SW 1271 (cell line): ENCODE measurements at regions not wholly inside any gene's neighbourhood (a gene's known extent, or its start where the extent isn't known, plus 50 kb on each side); places are given as distances from the start of the nearest gene placed in this dataset.
"Not testable (repeated sequence)": the region's sequence is repeated elsewhere in the genome, so short reads cannot be mapped to it uniquely, and the experiment has no call there.

Source experiments
- DNase-seq, 2 experiments: peaks; one replicate each; lab custom pipeline; 2025; lab: John Stamatoyannopoulos, UW

DNA sequence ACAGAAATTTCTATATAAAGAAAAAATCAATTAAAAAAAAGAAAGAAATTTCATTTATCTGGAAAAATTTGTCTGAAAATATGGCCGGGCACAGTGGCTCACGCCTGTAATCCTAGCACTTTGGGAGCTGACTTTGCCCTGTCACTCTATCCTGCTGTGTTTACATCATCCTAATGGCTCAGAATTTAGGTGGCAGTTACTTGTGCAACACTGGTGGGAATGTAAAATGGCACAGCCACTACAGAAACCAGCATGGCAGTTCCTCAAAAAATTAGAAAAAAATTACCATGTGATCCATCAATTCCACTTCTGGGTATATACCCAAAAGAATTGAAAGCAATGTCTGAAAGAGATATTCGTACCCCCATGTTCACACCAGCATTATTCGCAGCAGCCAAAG is 405.2 kb upstream of the AUTS2 start:
- DNase-seq = no peak

DNA sequence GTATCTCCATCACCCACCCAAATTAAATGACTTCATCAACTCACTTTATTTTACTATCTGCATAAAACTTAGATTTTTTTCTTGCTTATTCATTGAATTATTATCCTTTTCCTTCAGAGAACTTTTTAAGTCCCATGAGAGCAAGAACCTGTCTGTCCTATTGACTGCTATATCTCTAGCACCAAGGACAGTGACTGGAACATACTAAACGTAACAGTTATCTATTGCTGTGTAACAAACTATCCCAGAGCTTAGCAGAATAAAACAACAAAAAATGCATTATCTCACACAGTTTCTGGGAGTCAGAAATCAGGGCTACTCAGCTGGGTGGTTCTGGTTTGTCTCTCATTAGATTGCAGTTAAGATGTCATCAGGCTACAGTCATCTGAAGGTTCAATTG is 401.7 kb upstream of the AUTS2 start:
- DNase-seq = no peak

DNA sequence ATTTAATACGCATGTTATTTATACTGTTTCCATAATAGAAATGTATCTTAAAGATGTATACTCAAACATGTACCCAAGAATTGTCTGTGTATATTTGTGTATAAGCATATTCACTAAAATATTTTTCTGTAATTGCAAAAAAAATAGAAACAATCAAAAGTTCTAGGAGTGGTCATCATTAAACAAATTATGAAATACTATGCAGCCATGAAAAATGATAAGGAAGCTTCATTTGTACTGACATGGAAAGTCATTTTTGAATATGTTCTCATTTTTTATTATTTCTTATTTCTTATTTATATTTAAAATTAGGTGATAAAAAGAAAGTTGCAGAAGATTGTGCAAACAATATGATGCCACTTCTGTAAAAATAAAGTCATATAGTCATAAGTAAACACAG is 400.0 kb upstream of the AUTS2 start:
- DNase-seq = no peak

DNA sequence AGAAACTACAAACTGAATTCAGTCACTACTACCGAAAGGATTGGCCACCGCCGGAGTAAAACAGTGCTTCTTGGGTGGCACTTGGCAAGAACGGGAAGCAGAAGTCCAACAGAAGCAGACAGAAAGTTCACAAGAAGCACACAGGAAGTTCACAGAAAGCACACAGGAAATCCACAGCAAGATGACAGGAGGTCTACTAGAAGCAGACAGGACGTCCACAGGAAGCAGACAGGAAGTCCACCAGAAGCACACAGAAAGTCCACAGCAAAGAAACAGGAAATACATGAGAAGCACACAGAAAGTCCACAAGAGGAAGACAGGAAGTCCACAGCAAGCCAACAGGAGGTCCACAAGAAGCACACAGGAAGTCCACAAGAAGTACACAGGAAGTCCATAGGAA is 399.2 kb upstream of the AUTS2 start:
- DNase-seq = no peak

DNA sequence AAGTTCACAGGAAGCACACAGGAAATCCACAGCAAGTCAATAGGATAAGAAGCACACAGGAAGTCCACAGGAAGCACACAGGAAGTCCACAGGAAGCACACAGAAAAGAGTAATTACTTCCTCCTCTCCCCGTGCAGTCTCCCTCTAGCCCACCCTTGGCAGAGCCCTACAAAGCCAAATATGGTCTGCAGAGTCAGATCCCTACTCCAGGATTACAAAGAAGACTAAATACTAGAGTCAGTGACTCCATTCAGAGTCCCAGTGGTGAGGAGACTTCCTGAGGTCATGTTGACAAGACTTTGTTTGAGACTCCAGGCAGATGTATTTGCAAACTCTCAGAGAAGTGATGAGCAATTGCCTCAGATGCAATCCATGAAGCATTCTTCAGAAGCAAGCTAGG is 398.6 kb upstream of the AUTS2 start:
- DNase-seq = no peak

DNA sequence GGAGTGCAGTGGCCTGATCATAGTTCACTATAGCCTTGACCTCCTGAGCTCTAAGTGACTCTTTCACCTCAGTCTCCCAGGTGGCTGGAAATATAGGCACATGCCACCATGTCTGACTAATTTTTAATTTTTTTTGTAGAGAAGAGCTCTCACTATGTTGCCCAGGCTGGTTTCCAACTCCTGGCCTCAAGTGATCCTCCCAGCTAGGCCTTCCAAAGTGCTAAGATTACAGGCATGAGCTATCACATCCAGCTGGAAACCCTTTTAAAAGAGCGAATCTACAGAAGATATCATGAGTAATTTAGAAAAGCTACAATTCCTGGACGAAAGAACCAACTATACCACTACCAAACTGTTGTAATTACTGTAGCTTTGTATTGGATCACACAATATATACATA is 394.4 kb upstream of the AUTS2 start:
- DNase-seq = no peak

DNA sequence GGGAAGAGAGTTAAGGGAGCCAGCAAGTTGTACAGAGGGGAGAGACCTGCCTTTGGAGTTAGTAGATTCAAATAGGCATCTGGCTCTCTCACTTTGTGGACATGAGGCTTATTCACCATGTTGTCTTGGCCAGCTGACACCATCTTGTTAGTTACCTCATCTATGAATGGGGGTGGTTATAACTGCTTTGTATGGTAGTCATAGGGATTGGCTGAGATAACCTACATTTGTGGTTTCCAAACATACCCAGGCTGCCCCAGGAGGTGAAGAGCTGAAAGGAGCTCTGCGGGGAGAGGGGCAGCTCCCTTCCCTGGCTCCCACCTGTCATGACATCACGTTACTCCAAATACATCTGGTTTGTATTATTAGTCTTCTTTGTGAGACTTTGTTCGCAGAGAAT is 393.3 kb upstream of the AUTS2 start:
- no peak for DNase-seq

DNA sequence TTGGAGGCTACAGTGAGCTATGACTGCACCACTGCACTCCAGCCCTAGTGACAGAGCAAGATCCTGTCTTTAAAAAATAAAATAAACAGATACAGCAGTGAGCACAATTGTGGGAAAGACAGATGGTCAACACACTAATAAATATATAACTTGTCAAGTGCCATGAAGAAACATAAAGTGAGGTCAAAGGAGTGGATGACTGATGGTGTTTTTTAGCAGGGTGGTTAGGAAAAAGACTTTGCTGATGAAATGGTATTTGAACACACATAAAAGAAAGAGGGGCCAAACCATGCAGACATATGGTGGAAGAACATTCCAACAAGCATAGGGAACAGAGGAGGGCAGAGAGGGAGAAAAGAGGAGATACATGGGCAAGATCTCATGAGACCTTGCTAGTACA is 392.7 kb upstream of the AUTS2 start:
- no peak for DNase-seq

DNA sequence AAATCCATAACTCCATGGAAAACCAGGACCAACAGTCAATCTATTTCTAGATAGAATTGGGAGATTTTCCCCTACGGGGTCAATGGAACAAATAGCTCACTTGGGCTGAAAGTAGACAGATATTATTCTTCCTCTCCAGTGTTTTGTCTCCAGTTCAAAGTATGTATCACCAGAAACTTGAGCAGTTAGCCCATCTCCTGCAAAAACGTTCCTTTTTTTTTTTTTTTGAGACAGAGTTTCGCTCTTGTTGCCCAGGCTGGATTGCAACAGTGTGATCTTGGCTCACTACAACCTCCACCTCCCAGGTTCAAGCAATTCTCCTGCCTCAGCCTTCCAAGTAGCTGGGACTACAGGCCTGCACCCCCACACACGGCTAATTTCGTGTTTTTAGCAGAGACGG is 390.0 kb upstream of the AUTS2 start:
- no peak for DNase-seq

DNA sequence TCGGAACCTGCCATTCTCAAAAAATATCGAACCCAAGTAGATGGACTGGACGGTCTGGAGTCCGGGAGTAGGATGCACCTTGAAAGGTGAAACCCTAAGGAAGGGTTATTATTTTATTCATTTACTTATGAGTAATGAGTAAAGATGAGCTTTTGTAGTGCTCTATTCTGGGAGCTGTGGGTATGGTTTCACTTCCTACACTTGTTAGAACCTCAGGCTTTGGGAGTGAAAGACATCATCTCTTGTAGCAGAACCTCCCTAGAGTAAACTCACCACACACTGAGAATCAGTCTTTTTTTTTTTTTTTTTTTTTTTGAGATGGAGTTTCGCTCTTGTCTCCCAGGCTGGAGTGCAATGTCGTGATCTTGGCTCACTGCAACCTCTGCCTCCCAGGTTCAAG is 389.4 kb upstream of the AUTS2 start:
- DNase-seq = no peak

DNA sequence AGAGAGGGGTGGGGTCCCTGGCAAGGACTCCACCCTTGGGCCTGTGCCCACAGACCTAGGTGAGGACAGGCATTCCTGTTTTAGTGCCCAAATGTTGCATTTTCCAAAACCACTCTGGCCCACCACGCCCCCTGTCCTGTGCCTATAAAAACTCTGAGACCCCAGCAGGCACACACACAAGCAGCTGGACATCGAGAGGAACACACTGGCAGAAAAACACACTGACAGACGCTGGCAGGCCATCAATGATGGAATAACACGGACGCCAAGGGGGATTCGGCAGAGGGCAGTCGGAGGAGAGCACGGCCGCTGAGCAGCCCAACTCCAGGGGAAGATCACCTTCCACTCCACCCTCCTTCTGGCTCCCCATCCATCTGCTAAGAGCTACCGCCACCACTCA is 386.9 kb upstream of the AUTS2 start:
- no peak for DNase-seq

DNA sequence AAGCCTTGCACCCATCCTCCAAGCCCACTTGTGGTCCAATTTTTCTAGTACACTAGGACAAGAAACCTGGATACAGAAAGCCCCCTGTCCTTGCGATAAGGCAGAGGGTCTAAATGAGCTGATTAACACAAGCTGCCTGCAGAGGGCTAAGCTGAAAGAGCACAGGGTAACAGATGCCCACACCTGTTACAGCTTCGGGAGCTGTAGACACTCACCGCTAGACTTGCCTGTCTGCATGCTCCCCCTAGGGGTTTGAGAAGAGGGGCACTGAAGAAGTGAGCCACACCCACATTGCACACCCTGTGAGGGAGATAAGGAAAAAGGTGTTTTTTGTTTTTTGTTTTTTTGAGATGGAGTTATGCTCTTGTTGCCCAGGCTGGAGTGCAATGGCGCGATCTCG is 386.5 kb upstream of the AUTS2 start:
- DNase-seq = no peak

DNA sequence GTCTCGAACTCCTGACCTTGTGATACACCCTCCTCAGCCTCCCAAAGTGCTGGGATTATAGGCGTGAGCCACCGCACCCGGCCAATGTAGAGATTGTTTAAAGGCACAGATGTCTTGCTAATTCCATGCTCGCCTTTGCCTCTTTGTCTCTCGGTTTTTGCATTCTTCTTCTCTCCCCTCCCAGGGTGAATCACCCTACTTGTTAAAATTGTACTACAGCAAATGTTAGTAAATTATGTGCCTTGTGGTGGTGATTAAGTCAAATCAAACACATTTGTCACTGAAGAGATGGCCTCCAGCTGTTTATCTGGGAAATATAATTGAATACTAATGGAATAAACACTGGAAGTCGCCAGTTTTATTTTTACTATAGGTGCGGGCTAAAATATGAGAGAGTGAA is 384.4 kb upstream of the AUTS2 start:
- DNase-seq = no peak

DNA sequence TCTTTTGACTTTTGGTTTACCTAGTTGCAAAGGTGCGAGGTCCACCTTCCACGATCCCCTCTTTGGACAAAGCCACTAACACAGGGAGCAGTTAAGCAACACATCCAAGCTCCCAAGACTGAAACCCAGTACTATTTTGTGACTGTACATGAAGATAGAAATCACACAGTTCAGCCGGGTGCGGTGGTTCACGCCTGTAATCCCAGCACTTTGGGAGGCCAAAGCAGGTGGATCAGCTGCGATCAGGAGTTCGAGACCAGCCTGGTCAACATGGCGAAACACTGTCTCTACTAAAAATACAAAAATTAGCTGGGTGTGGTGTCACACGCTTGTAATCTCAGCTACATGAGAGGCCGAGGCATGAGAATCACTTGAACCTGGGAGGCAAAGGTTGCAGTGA is 382.8 kb upstream of the AUTS2 start:
- not testable (repeated sequence) for DNase-seq

DNA sequence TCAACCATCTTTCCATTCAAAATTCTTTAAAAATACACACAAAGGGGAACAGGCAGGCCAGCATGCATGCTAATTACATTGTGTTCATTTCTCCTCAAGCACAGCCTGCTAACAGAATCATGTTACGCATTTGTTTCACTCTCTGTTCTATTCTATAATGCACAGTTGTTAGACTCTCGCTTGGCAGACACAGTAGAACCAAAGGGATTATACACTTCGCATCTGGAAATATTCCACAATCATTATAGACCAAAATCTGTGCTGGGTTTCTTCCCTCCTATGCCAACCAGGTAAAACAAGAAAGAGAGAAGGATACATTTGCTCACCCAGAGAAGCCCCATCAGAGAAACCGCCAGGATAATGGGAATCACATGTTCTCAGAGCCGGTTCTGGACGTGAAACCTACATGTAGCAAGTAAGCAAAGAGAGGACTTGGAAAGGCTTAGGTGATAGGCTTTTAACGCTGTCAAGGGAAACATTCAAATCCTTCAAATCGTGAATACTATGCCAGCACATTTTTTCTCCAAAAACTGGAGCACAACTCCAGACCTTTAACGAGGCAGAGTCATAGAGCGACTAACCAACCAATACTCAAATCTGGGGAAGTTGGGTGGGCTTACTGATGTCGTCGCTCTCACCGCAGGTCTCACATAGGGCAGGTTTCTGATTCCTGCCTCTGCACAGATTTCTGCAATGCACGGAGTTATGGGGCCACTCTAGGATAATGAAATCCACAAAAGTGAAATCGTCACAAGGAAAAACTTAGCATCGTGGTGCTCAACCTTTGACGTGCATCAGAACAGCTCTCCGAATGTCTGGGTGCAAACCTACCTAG is 380.5 kb upstream of the AUTS2 start:
- no peak for DNase-seq

DNA sequence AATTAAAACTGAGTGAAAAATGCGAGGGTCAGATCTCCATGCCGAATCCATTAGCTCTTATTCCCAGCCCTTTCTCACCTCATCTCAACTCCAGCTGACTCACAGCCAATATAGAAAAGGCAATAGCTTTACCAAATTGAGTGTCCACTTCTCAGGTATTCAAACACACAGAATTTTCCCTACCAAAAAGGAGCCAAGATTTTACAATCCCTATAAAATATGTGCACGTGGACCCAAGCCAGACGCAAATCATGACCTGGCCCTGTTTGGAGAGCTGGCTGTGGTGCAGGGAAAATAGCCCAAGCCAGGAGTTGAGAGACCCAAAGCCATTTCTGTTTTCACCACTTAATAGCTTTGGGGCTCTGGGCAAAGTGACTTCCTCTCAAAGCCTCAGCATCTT is 379.7 kb upstream of the AUTS2 start:
- DNase-seq = no peak

DNA sequence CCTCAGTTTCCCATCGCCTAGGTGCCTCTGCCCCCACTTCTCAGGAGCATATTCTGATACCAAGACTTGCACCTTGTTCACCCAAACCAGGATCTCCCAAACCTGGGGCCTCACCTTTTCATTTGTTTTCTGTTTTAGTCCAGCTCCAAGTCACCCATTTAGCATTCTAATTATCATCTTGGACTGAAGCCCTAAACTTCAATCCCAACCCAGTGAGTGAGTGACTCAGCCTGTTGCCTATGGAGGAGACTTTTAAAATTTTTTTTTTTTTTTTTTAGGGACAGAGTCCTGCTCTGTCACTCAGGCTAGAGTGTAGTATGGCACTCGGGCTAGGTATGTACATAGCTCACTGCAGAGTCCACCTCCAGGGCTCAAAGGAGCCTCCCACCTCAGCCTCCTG is 378.9 kb upstream of the AUTS2 start:
- DNase-seq = no peak

DNA sequence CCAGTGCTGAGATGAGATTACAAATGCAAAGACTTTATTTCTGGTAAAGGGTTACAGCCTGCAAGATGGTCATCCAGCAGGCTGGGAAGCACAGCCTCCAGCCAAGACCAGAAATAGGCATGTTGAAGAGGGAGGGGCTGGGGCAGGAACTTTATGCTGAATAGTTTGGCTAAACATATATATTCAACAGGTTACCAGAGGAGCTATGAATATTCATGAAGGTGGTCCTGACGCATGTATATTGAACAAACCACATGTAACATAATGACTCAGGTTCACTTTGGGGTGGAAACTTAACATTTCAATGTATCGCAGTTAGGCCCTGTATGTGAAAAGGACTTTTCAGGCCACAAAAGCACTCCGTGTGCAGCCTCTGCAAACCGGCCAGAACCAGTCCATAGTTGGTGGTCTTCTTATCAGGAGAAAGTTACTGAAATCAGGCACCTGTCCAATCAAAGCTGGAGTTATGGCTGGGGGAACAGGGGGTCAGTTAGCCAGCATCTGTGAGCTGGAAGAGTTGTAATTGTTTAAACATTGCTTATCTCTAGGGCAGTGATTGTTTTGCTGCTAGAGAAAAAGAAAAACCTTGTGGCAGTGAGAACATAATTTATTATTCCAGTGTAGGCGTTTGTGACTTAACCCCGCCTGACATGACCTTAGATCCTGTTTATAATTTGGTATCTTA is 372.9 kb upstream of the AUTS2 start:
- DNase-seq = no peak

DNA sequence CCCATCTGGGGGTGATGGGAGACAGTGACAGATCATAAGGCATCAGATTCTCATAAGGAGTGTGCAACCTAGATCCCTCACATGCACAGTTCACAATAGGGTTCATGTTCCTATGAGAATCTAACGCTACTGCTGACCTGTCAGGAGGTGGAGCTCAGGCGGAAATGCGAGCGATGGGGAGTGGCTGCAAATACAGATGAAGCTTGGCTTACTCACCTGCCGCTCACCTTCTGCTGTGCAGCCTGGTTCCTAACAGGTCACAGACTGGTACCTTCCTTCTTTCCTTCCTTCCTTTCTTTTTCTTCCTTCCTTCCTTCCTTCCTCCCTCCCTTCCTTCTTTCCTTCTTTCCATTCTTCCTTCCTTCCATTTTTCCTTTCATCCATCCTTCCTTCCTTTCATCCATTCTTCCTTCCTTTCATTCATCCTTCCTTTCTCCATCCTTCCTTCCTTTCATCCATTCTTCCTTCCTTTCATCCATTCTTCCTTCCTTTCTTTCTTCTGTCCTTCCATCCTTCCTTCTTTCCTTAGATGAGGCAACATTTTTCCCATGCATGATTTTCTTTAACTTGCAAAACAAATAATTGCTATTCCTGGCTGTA is 370.0 kb upstream of the AUTS2 start:
- no peak for DNase-seq

DNA sequence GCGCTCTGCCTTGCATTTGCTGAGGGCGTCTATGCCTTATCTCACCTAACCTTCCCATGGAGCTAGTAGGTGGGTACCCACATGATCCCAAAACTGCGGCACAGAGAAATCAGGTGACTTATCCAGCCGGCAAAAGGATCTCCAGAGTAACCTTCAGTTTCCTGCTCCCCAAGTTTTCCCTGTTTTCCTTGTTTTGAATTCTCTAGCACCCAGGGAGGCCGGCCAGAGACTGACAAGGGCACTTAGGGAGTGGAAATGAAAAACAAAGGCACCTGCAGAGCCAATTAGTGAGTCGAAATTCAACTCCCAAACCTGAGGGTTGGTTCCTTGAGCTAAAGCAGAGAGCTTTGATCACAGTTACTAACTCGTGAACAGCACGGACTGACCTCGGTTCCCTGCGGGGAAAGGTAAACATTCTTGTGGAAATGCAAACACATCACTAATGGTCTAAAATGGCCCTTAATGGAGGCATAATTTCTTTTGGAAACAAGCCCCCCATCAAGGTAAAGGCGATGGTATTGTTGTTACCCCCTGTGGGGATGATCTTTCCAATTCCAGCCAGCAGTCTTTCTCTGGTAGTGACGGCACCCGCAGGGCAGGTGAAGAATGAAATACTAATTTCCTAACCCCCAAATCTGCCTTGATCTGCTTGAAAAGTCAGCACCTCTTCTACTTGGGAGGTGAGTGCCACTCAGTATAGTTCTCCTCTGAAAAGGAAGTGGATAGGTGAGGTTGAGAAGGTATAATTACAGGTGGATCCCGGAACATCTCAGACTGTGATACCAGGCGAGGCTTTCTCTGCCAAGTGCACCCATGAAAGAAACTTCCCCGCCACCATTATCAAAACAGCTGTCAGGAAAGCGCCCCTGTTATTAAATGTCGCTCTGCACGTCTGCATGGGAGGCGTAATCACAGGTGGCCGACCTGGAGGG is 365.6 kb upstream of the AUTS2 start:
- no peak for DNase-seq

DNA sequence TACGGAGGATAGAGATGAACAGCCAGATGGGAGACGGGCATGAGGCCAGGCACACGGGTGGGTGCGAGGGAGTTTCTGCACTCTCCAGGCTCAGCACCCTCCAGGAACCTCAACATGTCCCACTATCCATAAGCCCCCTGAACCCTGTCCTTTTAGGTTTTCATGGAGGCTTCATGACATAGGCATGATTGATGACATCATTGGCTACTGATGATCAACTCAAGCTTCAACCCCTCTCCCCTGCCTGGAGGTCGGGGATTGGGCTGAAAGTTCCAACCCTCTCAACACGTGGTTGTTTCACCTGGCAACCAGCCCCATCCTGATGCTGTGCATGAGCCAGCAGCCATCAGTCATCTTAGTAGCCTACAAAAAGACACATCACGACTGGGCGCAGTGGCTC is 360.7 kb upstream of the AUTS2 start:
- no peak for DNase-seq

DNA sequence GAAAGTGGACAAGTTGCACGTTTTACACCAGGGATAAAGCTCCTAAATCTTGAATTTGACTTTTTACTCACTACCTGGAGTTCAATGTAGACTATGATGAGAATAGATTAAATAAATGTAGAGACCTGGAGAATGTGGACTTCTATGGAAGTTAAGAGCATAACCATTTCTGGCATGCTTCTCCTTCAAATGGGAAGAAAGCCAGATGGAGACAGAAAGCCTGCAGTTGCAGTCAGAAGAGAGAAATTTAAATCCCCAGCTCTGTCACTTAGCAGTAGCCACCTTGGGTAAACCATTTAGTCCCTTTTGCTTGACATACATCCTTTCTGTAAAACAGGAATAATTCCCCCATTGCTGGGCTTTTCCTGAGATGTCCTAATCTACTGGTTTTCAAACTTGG is 355.3 kb upstream of the AUTS2 start:
- no peak for DNase-seq
